ENCODE measurements at regions not wholly inside any gene's neighbourhood (a gene's known extent, or its start where the extent isn't known, plus 50 kb on each side); places are given as distances from the start of the nearest gene placed in this dataset.

GRCh38 chr14:71346685-71347084 is 439.4 kb downstream of the PCNX1 start:
- TF ChIP-seq POLR2A (IDR thresholded peaks at IDR 0.05) (no peak), CTCF (IDR thresholded peaks at IDR 0.05) (no peak)

Data from body of pancreas (tissue), 4 donors.